ENCODE measurements at regions not wholly inside any gene's neighbourhood (a gene's known extent, or its start where the extent isn't known, plus 50 kb on each side); places are given as distances from the start of the nearest gene placed in this dataset.

DNA sequence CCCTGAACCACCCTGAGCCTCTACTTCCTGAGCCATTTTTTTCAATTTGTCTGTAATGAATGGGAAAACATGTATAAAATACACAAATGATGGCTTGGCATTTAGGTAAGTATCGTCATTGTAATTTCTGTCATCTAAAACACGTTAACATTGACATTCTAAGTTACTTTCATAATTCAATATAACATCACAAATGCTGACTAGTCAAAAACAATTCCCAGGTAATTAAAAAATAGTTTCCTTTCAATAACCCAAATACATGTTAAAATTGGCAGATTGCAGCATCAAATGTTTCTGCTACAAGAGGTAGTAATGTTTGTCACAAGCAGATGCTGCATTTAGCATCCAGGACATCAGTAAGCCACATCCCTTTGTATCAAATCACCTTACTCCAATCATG is 776.4 kb downstream of the KCTD16 start:
- no peak for TF ChIP-seq CTCF (optimal IDR thresholded peaks at IDR 0.05 in 1 of 3, IDR thresholded peaks at IDR 0.05 in 1 of 3, conservative IDR thresholded peaks at IDR 0.05 in 1 of 3; ENCODE audit: extremely low read depth in 1 of 3, insufficient read depth in 2 of 3, low read length in 3 of 3)
- no peak for TF ChIP-seq EZH2 (IDR thresholded peaks at IDR 0.05; ENCODE audit: low read length)
- H3K4me2 ChIP-seq (ENCODE audit: control insufficient read depth, extremely low read depth, insufficient read depth, low read depth, low read length) = no peak overlapping the region
- H4K20me1 ChIP-seq (ENCODE audit: control insufficient read depth, extremely low read depth, insufficient read depth, low read length) = no peaks in the 10 kb centered on the region
- no peak overlapping the region for H2AFZ ChIP-seq (ENCODE audit: control insufficient read depth, low read length)
- H3K9me1 ChIP-seq (ENCODE audit: control insufficient read depth, extremely low read depth, insufficient read depth, low read length) = no peaks in the 10 kb centered on the region
- no peaks in the 10 kb centered on the region for H3K9me3 ChIP-seq (ENCODE audit: control insufficient read depth, low read depth, low read length)
- no peaks in the 10 kb centered on the region for H3K79me2 ChIP-seq (ENCODE audit: control insufficient read depth, insufficient read depth, low read length)
- dilution Hi-C loops (cut with MboI; ENCODE audit: extremely low pct_ligation_motif_present, low sequenced_read_pairs) = no loop called here
- H3K4me3 ChIP-seq (ENCODE audit: control insufficient read depth in 2 of 3, extremely low read depth in 1 of 3, insufficient read depth in 2 of 3, low read depth in 1 of 3, low read length in 3 of 3) = no peak overlapping the region
- no peak overlapping the region for H3K27ac ChIP-seq (ENCODE audit: control insufficient read depth, insufficient read depth, low read length)
- no peaks in the 10 kb centered on the region for H3K4me1 ChIP-seq (ENCODE audit: control insufficient read depth, extremely low read depth, insufficient read depth, low read length)
- no peaks in the 10 kb centered on the region for H3K27me3 ChIP-seq (ENCODE audit: control insufficient read depth, extremely low read depth, insufficient read depth, low read length)
- no peaks in the 10 kb centered on the region for H3K36me3 ChIP-seq (ENCODE audit: control insufficient read depth in 2 of 2, extremely low read depth in 1 of 2, insufficient read depth in 2 of 2, low read length in 2 of 2)
- no peak for DNase-seq (ENCODE audit: low read depth, low spot score)
- no peak overlapping the region for H3K9ac ChIP-seq (ENCODE audit: control insufficient read depth, extremely low read depth, insufficient read depth, low read length)
- no peak for FAIRE-seq

DNA sequence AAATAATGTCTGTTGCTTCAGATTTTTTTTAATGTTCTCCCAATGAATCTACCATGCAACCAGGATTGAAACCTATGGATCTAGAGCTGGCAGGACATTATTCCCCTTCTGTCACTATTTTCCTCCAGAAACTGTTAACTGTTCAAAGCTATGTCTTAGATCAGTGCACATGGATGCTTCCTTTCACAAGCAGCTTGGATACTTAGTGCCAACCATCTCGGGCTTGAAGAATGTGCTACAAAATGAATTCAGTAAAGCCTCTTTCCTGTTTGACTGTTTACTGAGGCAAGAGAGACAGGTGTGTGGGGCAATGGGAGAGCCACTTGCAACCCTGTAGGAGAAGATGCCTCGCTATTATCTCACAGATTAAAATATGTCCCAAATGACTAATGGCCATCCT is 774.8 kb downstream of the KCTD16 start:
- no peak overlapping the region for H3K27ac ChIP-seq (ENCODE audit: control insufficient read depth, insufficient read depth, low read length)
- no peaks in the 10 kb centered on the region for H3K9me1 ChIP-seq (ENCODE audit: control insufficient read depth, extremely low read depth, insufficient read depth, low read length)
- no peak overlapping the region for H2AFZ ChIP-seq (ENCODE audit: control insufficient read depth, low read length)
- dilution Hi-C loops (cut with MboI; ENCODE audit: extremely low pct_ligation_motif_present, low sequenced_read_pairs) = no loop called here
- H3K9ac ChIP-seq (ENCODE audit: control insufficient read depth, extremely low read depth, insufficient read depth, low read length) = no peak overlapping the region
- H3K9me3 ChIP-seq (ENCODE audit: control insufficient read depth, low read depth, low read length) = no peaks in the 10 kb centered on the region
- H4K20me1 ChIP-seq (ENCODE audit: control insufficient read depth, extremely low read depth, insufficient read depth, low read length) = no peaks in the 10 kb centered on the region
- H3K4me3 ChIP-seq (ENCODE audit: control insufficient read depth in 2 of 3, extremely low read depth in 1 of 3, insufficient read depth in 2 of 3, low read depth in 1 of 3, low read length in 3 of 3) = no peak overlapping the region
- H3K79me2 ChIP-seq (ENCODE audit: control insufficient read depth, insufficient read depth, low read length) = no peaks in the 10 kb centered on the region
- DNase-seq (ENCODE audit: low read depth, low spot score) (no peak), FAIRE-seq (no peak)
- H3K36me3 ChIP-seq (ENCODE audit: control insufficient read depth in 2 of 2, extremely low read depth in 1 of 2, insufficient read depth in 2 of 2, low read length in 2 of 2) = no peaks in the 10 kb centered on the region
- TF ChIP-seq EZH2 (IDR thresholded peaks at IDR 0.05; ENCODE audit: low read length) (no peak), CTCF (optimal IDR thresholded peaks at IDR 0.05 in 1 of 3, IDR thresholded peaks at IDR 0.05 in 1 of 3, conservative IDR thresholded peaks at IDR 0.05 in 1 of 3; ENCODE audit: extremely low read depth in 1 of 3, insufficient read depth in 2 of 3, low read length in 3 of 3) (no peak)
- no peak overlapping the region for H3K4me2 ChIP-seq (ENCODE audit: control insufficient read depth, extremely low read depth, insufficient read depth, low read depth, low read length)
- no peaks in the 10 kb centered on the region for H3K27me3 ChIP-seq (ENCODE audit: control insufficient read depth, extremely low read depth, insufficient read depth, low read length)
- no peaks in the 10 kb centered on the region for H3K4me1 ChIP-seq (ENCODE audit: control insufficient read depth, extremely low read depth, insufficient read depth, low read length)

All from keratinocyte (primary cell).